ENCODE measurements at regions not wholly inside any gene's neighbourhood (a gene's known extent, or its start where the extent isn't known, plus 50 kb on each side); places are given as distances from the start of the nearest gene placed in this dataset.

GRCh38 chrX:36577006-36577405, 431.2 kb upstream of the FAM47C start:
- 58 to 88% (median 64%) methylated on average over 2 of the region's 2 CpGs for WGBS, 4 donors
- intact Hi-C loops (cut with DNase I): no loop called here
- Histone ChIP-seq H3K27me3 (no peaks in the 10 kb centered on the region), H3K9me3 (replicated peaks in 1 of 3) (no peaks in the 10 kb centered on the region), H3K4me3 (no peak overlapping the region), H3K27ac (no peak overlapping the region), H3K36me3 (replicated peaks in 1 of 2) (no peaks in the 10 kb centered on the region), H3K4me1 (replicated peaks in 1 of 2) (no peaks in the 10 kb centered on the region)
- DNase-seq: no peak
- TF ChIP-seq POLR2A (IDR thresholded peaks at IDR 0.05): no peak

GRCh38 chrX:36581030-36581429, 427.1 kb upstream of the FAM47C start:
- DNase-seq: no peak
- no peaks in the 10 kb centered on the region for H3K4me1 ChIP-seq (replicated peaks in 1 of 2)
- intact Hi-C loops (cut with DNase I): no loop called here
- TF ChIP-seq CTCF (IDR thresholded peaks at IDR 0.05) (no peak), POLR2A (IDR thresholded peaks at IDR 0.05) (no peak)
- 62 to 89% (median 77%) methylated on average over 4 of the region's 4 CpGs for WGBS, 4 donors
- no peak overlapping the region for H3K27ac ChIP-seq
- H3K9me3 ChIP-seq (replicated peaks in 1 of 3): no peaks in the 10 kb centered on the region
- H3K36me3 ChIP-seq (replicated peaks in 1 of 2): no peaks in the 10 kb centered on the region
- no peak overlapping the region for H3K4me3 ChIP-seq
- no peaks in the 10 kb centered on the region for H3K27me3 ChIP-seq

- WGBS, 4 donors: 79 to 92% (median 87%) methylated on average over 5 to 6 of the region's 6 CpGs
- Histone ChIP-seq H3K4me3 (no peak overlapping the region), H3K36me3 (replicated peaks in 1 of 2) (no peaks in the 10 kb centered on the region), H3K27me3 (peaks cover 3% of the 10 kb centered on the region), H3K4me1 (replicated peaks in 1 of 2) (no peaks in the 10 kb centered on the region), H3K27ac (no peak overlapping the region), H3K9me3 (replicated peaks in 1 of 3) (no peaks in the 10 kb centered on the region)
- intact Hi-C loops (cut with DNase I): no loop called here
- no peak for TF ChIP-seq CTCF (IDR thresholded peaks at IDR 0.05)
- no peak for TF ChIP-seq POLR2A (IDR thresholded peaks at IDR 0.05)
- DNase-seq: no peak
These were observed 424.5 kb upstream of the FAM47C start for GRCh38 chrX:36583674-36584073.

GRCh38 chrX:36609616-36610585, 398.3 kb upstream of the FAM47C start:
- no peaks in the 10 kb centered on the region for H3K9me3 ChIP-seq (replicated peaks in 1 of 3)
- H3K4me1 ChIP-seq (replicated peaks in 1 of 2): no peaks in the 10 kb centered on the region
- H3K27ac ChIP-seq: no peak overlapping the region
- H3K27me3 ChIP-seq: peaks cover 17% of the 10 kb centered on the region
- 46 to 65% (median 58%) methylated on average over 4 of the region's 4 CpGs for whole genome bisulfite sequencing, 4 donors
- TF ChIP-seq CTCF (IDR thresholded peaks at IDR 0.05): no peak
- no peak for TF ChIP-seq POLR2A (IDR thresholded peaks at IDR 0.05)
- intact Hi-C loops (cut with DNase I): no loop called here
- DNase-seq: no peak
- H3K36me3 ChIP-seq (replicated peaks in 1 of 2): no peaks in the 10 kb centered on the region
- no peak overlapping the region for H3K4me3 ChIP-seq

GRCh38 chrX:36626898-36627297, 381.3 kb upstream of the FAM47C start:
- no peak overlapping the region for H3K27ac ChIP-seq
- intact Hi-C loops (cut with DNase I): no loop called here
- 45 to 61% (median 54%) methylated on average over 2 of the region's 2 CpGs for WGBS, 4 donors
- H3K36me3 ChIP-seq (replicated peaks in 1 of 2): no peaks in the 10 kb centered on the region
- H3K4me3 ChIP-seq: no peak overlapping the region
- DNase-seq: no peak
- no peaks in the 10 kb centered on the region for H3K4me1 ChIP-seq (replicated peaks in 1 of 2)
- TF ChIP-seq CTCF (IDR thresholded peaks at IDR 0.05): no peak
- TF ChIP-seq POLR2A (IDR thresholded peaks at IDR 0.05): no peak
- no peaks in the 10 kb centered on the region for H3K9me3 ChIP-seq (replicated peaks in 1 of 3)
- H3K27me3 ChIP-seq: peaks cover 12% of the 10 kb centered on the region

Data from adrenal gland (tissue), 9 donors.